ENCODE measurements at regions not wholly inside any gene's neighbourhood (a gene's known extent, or its start where the extent isn't known, plus 50 kb on each side); places are given as distances from the start of the nearest gene placed in this dataset.

- no peak for FAIRE-seq
These were observed 137.8 kb upstream of the USP38 start for GRCh38 chr4:143046906-143047305.

More at GRCh38 chr4:143046906-143047305, 137.8 kb upstream of the USP38 start:
- no peak for DNase-seq (ENCODE audit: low read depth, low spot score)
- Histone ChIP-seq H3K36me3 (ENCODE audit: control insufficient read depth in 2 of 2, insufficient read depth in 2 of 2, low read length in 1 of 2) (no peaks in the 10 kb centered on the region), H3K27me3 (replicated peaks in 1 of 2; ENCODE audit: control insufficient read depth in 2 of 2, insufficient read depth in 2 of 2, low read length in 1 of 2) (no peaks in the 10 kb centered on the region), H3K4me2 (ENCODE audit: control insufficient read depth, insufficient read depth) (no peak overlapping the region), H3K27ac (ENCODE audit: control insufficient read depth, insufficient read depth) (no peak overlapping the region), H3K79me2 (ENCODE audit: control insufficient read depth, insufficient read depth, low read length) (no peaks in the 10 kb centered on the region), H3K4me1 (ENCODE audit: control insufficient read depth, insufficient read depth, low read length) (no peaks in the 10 kb centered on the region), H4K20me1 (ENCODE audit: control insufficient read depth, insufficient read depth) (no peaks in the 10 kb centered on the region), H3K4me3 (no peak overlapping the region), H3K9ac (ENCODE audit: control insufficient read depth, insufficient read depth, low read length) (no peak overlapping the region), H3K9me3 (replicated peaks; ENCODE audit: control insufficient read depth, insufficient read depth, low read length) (no peaks in the 10 kb centered on the region), H2AFZ (ENCODE audit: control insufficient read depth, low read depth, low read length) (no peak overlapping the region)
- in situ Hi-C loops (cut with MboI) (no loop called here), intact Hi-C loops (cut with micrococcal nuclease; ENCODE audit: unreplicated experiment) (no loop called here)
- TF ChIP-seq HDAC2 (IDR thresholded peaks at IDR 0.05) (no peak), GATAD2B (conservative IDR thresholded peaks at IDR 0.05; ENCODE audit: low read depth) (no peak), POU2F2 (IDR thresholded peaks at IDR 0.05; ENCODE audit: borderline replicate concordance, low read depth, low read length) (no peak), E2F8 (IDR thresholded peaks at IDR 0.05; ENCODE audit: low read depth, partially characterized antibody) (no peak)
- ChIA-PET CTCF (no interaction called here), POLR2A (no interaction called here), RAD21 (ENCODE audit: unreplicated experiment) (no interaction called here), SMC1A (ENCODE audit: uncharacterized antibody, unreplicated experiment) (no interaction called here)
- no peak for ATAC-seq
- no TSS peak for BruUV-seq (replicated peaks)
- WGBS (ENCODE audit: insufficient coverage, insufficient replicate concordance, low lambda C conversion rate, missing lambda C conversion rate): 10% methylated on average over 4 of the region's 4 CpGs
